Naive thymus-derived CD8-positive, alpha-beta T cell (primary cell): ENCODE measurements at regions not wholly inside any gene's neighbourhood (a gene's known extent, or its start where the extent isn't known, plus 50 kb on each side); places are given as distances from the start of the nearest gene placed in this dataset.
A peak's percentile ranks its signal among the peaks of the same experiment; 100 is the strongest.
"Not testable (repeated sequence)": the region's sequence is repeated elsewhere in the genome, so short reads cannot be mapped to it uniquely, and the experiment has no call there.

Experiments
- ATAC-seq, 2 donors: fragments of 150-1000 bp; cut with Tn5 transposase in 1 of 2; sonication (Bioruptor Pico), chemical (Tn5 transposase) in 1 of 2; 1 replicate in 1 of 2; 2 replicates in 1 of 2; pipeline ENCODE4 v1.10.0; 2021; ENCODE audit warnings: mild to moderate bottlenecking in 2 of 2, moderate library complexity in 2 of 2
- POLR2A ChIA-PET: fragments of 350-600 bp; sonication (Branson Sonifier 250); formaldehyde crosslinking; loops from one replicate; lab custom pipeline; 2021; ENCODE audit warnings: antibody characterized with exemption; lab: Charles Lee
- DNase-seq, 10 donors: peaks; one replicate each; pipeline versions ENCODE4 v3.0.0 to v3.0.0-alpha.2; 2020 to 2022
- H3K27ac Mint-ChIP-seq, 10 donors: one replicate each; pipeline ENCODE4 v1.8.0; 2020 to 2022; ENCODE audit warnings: mild to moderate bottlenecking in 10 of 10, mixed read lengths in 10 of 10, moderate library complexity in 4 of 10, inconsistent platforms in 1 of 10
- H3K27me3 Mint-ChIP-seq, 5 donors: one replicate each; pipeline ENCODE4 v1.8.0; 2021 to 2022; ENCODE audit warnings: mixed read lengths in 5 of 5
- H3K36me3 Mint-ChIP-seq, 3 donors: one replicate each; pipeline ENCODE4 v1.8.0; 2020 to 2022; ENCODE audit warnings: mixed read lengths in 3 of 3, mild to moderate bottlenecking in 2 of 3, inconsistent platforms in 1 of 3
- H3K4me1 Mint-ChIP-seq, 4 donors: one replicate each; pipeline ENCODE4 v1.8.0; 2021 to 2022; ENCODE audit warnings: mixed read lengths in 4 of 4
- H3K4me3 Mint-ChIP-seq, 10 donors: one replicate each; pipeline ENCODE4 v1.8.0; 2020 to 2022; ENCODE audit warnings: mild to moderate bottlenecking in 10 of 10, mixed read lengths in 10 of 10, moderate library complexity in 6 of 10, inconsistent platforms in 1 of 10
- H3K9me3 Mint-ChIP-seq, 9 donors: one replicate each; pipeline ENCODE4 v1.8.0; 2020 to 2022; ENCODE audit warnings: mixed read lengths in 9 of 9, mild to moderate bottlenecking in 3 of 9, inconsistent platforms in 1 of 9, moderate library complexity in 1 of 9

- H3K36me3 Mint-ChIP-seq, H3K27ac Mint-ChIP-seq, H3K9me3 Mint-ChIP-seq, POLR2A ChIA-PET, H3K4me1 Mint-ChIP-seq, H3K27me3 Mint-ChIP-seq, ATAC-seq, H3K4me3 Mint-ChIP-seq: not testable (repeated sequence)
- DNase-seq, result peak in 1 of 10 donors; percentile 7
These were observed 413.5 kb upstream of the POTED start for GRCh38 chr21:13196111-13196510.

DNA sequence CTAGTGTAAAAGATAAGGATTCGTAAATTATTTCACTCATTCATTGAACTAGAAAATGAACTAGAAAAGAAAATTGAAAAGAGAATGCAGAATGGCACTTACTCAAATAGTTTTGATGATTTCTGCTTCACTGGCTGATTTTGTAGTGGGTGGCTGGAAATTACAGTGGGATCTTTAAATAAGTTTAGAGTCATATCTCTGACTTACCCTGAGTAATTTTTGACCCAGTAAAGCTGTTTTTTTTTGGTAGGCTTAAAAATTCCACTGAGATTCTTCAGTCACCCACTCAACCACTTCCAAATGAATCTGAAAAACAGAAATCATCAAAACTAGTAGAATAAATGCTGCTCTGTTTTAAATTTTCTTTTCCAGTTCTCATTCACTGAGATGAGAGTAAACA, 404.2 kb upstream of the POTED start:
- H3K36me3 Mint-ChIP-seq, H3K4me3 Mint-ChIP-seq, H3K27me3 Mint-ChIP-seq, H3K9me3 Mint-ChIP-seq, POLR2A ChIA-PET, H3K27ac Mint-ChIP-seq, H3K4me1 Mint-ChIP-seq, DNase-seq, ATAC-seq: not testable (repeated sequence)
